Nephron (organoid): ENCODE measurements at regions not wholly inside any gene's neighbourhood (a gene's known extent, or its start where the extent isn't known, plus 50 kb on each side); places are given as distances from the start of the nearest gene placed in this dataset.
A peak's percentile ranks its signal among the peaks of the same experiment; 100 is the strongest.

Experiments
- H3K27ac Mint-ChIP-seq, 3 experiments: 2 replicates each; pipeline ENCODE4 v1.8.0; 2020; ENCODE audit warnings: mixed read lengths in 3 of 3, mild to moderate bottlenecking in 2 of 3, moderate library complexity in 1 of 3
- H3K27me3 Mint-ChIP-seq: 2 replicates; pipeline ENCODE4 v1.8.0; 2021; ENCODE audit warnings: low read depth, mild to moderate bottlenecking, moderate library complexity, mixed read lengths
- H3K36me3 Mint-ChIP-seq: 2 replicates; pipeline ENCODE4 v1.8.0; 2020; ENCODE audit warnings: low read depth, mixed read lengths
- H3K4me1 Mint-ChIP-seq: 2 replicates; pipeline ENCODE4 v1.8.0; 2020; ENCODE audit warnings: mixed read lengths
- H3K4me3 Mint-ChIP-seq, 3 experiments: 2 replicates each; pipeline ENCODE4 v1.8.0; 2020; ENCODE audit warnings: mild to moderate bottlenecking in 3 of 3, mixed read lengths in 3 of 3, moderate library complexity in 2 of 3
- H3K9me3 Mint-ChIP-seq: 2 replicates; pipeline ENCODE4 v1.8.0; 2020; ENCODE audit warnings: mixed read lengths
- CTCF ChIP-seq, 3 experiments: fragments of 200-600 bp; sonication (generic); IDR thresholded peaks; one replicate each; pipeline ENCODE4 v1.5.0; 2021; ENCODE audit warnings: antibody characterized with exemption in 3 of 3; ENCODE audit not compliant: unreplicated experiment in 3 of 3

- H3K4me3 Mint-ChIP-seq = no peak overlapping the region
- TF ChIP-seq CTCF (IDR thresholded peaks at IDR 0.05; ENCODE audit: unreplicated experiment in 3 of 3) = no peak
- H3K9me3 Mint-ChIP-seq = peaks cover 16% of the 10 kb centered on the region
- peaks cover 5% of the 10 kb centered on the region for H3K36me3 Mint-ChIP-seq
- no peak overlapping the region for H3K27ac Mint-ChIP-seq
- peaks cover 22% of the 10 kb centered on the region for H3K27me3 Mint-ChIP-seq
- H3K4me1 Mint-ChIP-seq = peaks cover 16% of the 10 kb centered on the region
Observed at GRCh38 chr20:24868396-24868927, 80.6 kb upstream of the CST7 start.

- Mint-ChIP-seq H3K27me3 (peaks cover 22% of the 10 kb centered on the region), H3K4me1 (peaks cover 16% of the 10 kb centered on the region), H3K9me3 (peaks cover 12% of the 10 kb centered on the region), H3K4me3 (no peak overlapping the region), H3K27ac (no peak overlapping the region), H3K36me3 (peaks cover 3% of the 10 kb centered on the region)
- no peak for TF ChIP-seq CTCF (IDR thresholded peaks at IDR 0.05; ENCODE audit: unreplicated experiment in 3 of 3)
Observed at GRCh38 chr20:24868959-24869358, 80.1 kb upstream of the CST7 start.

GRCh38 chr20:24870057-24870456 lies 79.0 kb upstream of the CST7 start:
- no peak overlapping the region for H3K4me3 Mint-ChIP-seq
- peaks cover 9% of the 10 kb centered on the region for H3K9me3 Mint-ChIP-seq
- peaks cover 16% of the 10 kb centered on the region for H3K4me1 Mint-ChIP-seq
- H3K27ac Mint-ChIP-seq = peak overlapping the region in 1 of 3 experiments; percentile 14
- H3K27me3 Mint-ChIP-seq = peaks cover 28% of the 10 kb centered on the region
- H3K36me3 Mint-ChIP-seq = no peaks in the 10 kb centered on the region
- no peak for TF ChIP-seq CTCF (IDR thresholded peaks at IDR 0.05; ENCODE audit: unreplicated experiment in 3 of 3)

GRCh38 chr20:24870881-24871280 lies 78.2 kb upstream of the CST7 start:
- Mint-ChIP-seq H3K9me3 (peaks cover 3% of the 10 kb centered on the region), H3K36me3 (no peaks in the 10 kb centered on the region), H3K27ac (peak overlapping the region in 1 of 3 experiments; percentile 51), H3K4me3 (no peak overlapping the region), H3K27me3 (peaks cover 28% of the 10 kb centered on the region), H3K4me1 (peaks cover 16% of the 10 kb centered on the region)
- no peak for TF ChIP-seq CTCF (IDR thresholded peaks at IDR 0.05; ENCODE audit: unreplicated experiment in 3 of 3)

GRCh38 chr20:24871480-24872213 lies 77.4 kb upstream of the CST7 start:
- Mint-ChIP-seq H3K4me1 (peaks cover 16% of the 10 kb centered on the region), H3K4me3 (no peak overlapping the region), H3K36me3 (no peaks in the 10 kb centered on the region), H3K9me3 (no peaks in the 10 kb centered on the region), H3K27me3 (peaks cover 32% of the 10 kb centered on the region), H3K27ac (peak overlapping the region in 1 of 3 experiments; percentile 51)
- no peak for TF ChIP-seq CTCF (IDR thresholded peaks at IDR 0.05; ENCODE audit: unreplicated experiment in 3 of 3)
